HS-5 (cell line): ENCODE measurements at regions not wholly inside any gene's neighbourhood (a gene's known extent, or its start where the extent isn't known, plus 50 kb on each side); places are given as distances from the start of the nearest gene placed in this dataset.
A peak's percentile ranks its signal among the peaks of the same experiment; 100 is the strongest.
"Not testable (repeated sequence)": the region's sequence is repeated elsewhere in the genome, so short reads cannot be mapped to it uniquely, and the experiment has no call there.

Source experiments
- DNase-seq: peaks from one replicate; pipeline ENCODE4 v3.0.0-alpha.2; 2012; ENCODE audit warnings: low read depth

DNA sequence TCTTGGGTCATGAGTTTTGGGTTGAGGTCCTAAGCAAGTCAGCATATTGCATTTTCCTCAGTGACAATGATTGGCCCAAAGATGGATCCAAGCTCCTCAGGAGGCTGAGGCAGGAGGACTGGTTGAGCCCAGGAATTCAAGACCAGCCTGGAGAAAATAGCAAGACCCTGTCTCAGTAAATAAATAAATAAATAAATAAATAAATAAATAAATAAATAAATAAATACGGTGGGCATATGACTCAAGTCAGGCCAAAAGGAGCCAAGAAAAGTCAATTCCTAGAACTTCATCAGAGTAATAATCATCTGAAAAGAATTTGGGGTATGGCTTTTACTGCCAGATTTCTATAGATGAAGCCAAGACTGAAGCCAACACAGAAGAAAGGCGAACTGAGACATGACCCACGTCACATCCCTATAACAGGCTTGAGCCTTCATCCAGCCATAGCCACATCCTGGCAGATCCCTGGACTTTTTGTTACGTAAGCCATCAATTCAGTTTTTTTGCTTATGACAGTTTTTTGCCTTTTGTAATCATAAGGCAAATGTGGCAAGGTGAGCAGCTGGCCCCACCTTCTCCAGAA lies 88.5 kb upstream of the NFASC start:
- peak; percentile 85 for DNase-seq

DNA sequence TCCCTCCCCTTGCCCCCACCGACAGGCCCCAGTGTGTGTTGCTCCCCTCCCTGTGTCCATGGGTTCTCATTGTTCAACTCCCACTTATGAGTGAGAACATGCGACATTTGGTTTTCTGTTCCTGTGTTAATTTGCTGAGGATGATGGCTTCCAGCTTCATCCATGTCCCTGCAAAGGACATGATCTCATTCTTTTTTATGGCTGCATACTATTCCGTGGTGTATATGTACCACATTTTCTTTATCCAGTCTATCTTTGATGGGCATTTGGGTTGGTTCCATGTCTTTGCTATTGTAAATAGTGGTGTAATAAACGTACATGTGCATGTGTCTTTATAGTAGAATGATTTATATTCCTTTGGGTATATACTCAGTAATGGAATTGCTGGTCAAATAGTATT lies 85.6 kb upstream of the NFASC start:
- not testable (repeated sequence) for DNase-seq

DNA sequence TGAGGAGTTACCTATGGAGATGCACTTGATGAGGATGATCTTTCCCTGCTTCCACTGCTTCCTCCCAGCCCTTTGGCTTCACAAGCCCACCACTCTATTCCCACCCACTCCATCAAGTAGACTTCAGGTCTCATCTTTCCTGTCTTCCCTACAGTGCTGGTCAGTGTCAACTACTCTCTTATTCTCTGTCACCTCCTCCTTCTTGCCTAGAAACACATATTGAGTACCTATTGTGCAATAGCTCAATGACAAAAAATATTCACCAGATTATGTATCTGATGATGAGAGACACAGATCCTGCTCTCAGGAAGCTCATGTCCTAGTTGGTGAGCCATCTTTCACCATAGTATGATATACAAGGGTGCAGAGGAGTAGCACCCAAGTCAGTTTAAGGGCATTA lies 82.2 kb upstream of the NFASC start:
- no peak for DNase-seq

DNA sequence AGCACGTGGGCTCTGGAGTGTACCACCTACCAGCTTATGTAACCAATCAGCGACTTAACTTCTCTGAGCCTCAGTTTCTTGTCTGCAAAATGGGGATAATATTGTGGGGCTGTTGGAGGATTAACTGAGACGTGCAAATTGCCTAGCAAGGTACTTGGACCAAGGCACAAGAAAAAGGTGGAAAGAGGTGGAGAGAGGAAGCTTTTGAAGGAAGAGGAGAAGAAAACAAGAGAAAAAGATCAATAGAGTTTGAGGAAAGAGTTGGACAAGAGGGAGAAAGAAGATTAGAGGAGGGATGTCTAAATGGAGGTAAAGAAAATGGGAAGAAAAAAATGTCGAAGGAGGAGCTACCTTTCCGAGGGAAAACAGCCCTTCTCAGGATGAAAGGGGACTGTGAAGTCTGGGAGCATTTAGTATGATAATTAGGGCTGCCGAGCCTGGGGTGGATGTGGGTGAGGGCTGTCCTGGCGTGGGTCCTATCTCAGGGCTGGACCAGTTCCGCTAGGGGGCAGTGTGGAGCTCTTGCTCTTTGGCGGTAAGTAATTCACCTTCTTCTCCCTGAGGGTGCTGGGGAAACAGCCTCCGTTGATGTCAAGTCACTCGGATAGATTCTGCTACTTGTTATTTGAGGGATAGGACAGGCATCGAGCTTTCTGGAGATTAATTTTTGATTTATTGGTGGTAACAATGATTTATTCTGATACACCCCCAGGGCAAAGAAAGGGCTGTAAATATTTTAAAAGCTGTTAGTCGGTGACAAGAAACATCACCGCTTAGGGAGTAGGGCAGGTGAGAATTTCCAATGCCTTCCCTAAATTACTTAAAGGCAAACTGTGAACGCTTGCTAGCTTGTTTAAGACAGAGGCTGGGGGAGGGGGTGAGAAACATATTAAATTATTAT lies 79.0 kb upstream of the NFASC start:
- no peak for DNase-seq

DNA sequence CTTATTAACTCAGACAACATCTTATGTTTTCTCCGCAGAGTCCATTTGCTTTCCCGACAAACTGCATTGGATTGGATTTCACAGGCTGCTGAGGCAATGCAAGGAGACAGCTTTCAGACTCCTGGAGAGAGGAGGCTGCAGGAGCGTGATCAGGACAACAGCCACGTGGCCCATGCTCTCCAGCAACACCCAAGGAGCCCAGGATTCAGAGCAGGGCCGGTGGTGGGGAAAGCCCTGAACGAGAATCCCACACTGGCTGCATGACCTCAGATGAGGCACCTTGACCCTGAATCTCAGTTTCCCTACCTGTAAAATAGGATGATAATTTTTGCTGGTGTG lies 78.3 kb upstream of the NFASC start:
- no peak for DNase-seq

DNA sequence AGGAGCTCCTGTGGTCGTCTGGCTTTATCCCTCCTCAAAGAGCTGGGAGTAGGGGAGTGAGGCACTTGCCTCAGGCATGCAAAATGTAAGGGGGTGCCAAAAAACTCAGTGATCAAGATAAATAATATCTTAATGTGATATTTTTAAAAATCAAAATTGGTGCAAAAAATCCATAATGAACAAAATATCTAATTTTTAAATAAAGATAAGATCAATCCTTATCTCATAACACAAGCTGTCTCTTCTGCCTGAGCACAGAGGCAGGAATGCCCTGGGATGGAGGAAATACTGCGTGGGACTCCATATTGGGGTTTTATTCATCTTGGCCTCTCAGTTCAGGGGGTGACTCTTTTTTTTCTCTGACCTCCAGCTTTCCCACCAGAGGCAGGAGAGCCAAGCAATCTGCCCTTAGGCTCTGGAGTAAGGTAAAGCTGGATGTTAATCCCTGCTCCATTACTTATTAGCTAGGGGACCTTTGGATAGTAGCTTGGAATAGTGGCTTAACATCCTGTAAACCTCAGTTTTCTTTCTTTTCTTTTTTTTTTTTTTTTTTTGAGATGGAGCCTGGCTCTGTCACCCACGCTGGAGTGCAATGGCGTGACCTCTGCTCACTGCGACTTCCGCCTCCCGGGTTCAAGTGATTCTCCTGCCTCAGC lies 77.3 kb upstream of the NFASC start:
- no peak for DNase-seq

DNA sequence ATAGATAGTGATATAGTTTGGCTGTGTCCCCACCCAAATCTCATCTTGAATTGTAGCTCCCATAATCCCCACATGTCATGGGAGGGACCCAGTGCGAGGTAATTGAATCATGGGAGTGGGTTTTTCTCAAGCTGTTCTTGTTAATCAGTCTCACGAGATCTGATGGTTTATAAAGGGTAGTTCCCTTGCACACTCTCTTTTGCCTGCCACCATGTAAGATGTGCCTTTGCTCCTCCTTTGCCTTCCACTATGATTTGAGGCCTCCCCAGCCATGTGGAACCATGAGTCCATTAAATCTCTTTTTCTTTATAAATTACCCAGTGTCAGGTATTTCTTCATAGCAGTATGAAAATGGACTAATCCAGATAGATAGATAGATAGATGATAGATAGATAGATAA lies 73.8 kb upstream of the NFASC start:
- DNase-seq, result not testable (repeated sequence)

DNA sequence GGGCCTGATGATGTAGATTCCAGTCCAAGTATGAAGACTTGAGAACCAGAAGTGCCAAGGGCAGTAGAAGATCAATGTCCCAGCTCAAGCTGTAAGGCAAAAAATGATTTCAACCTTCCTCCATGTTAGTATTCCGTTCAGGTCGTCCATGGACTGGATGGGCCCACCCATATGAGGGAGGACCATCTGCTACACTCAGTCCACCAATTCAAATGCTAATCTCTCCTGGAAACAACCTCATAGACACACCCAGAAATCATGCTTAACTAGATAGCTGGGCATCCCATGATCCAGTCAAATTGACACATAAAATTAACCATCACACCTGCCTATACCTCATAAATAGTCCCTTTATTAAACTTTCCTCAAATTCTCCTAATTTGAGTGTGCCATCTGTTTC lies 73.3 kb upstream of the NFASC start:
- no peak for DNase-seq

DNA sequence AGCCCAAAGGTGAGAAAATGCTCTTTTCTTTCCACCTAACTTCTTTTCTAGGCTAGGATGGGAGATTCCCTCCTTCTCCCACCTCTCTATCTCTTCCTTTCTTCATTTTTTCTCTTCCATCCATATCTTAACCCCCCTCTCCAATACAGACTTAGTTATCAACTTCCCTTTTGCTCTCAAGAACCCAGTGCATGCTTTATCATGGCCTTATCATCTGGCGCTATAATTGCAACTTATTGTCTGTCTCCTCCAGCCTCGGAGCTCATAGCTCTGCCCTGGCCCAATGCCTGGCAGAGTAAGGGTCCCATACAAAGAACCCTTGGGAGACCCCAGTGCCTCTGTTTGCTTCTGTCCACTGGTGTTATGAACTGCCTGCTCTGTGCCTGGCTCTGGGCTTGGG lies 71.0 kb upstream of the NFASC start:
- no peak for DNase-seq

DNA sequence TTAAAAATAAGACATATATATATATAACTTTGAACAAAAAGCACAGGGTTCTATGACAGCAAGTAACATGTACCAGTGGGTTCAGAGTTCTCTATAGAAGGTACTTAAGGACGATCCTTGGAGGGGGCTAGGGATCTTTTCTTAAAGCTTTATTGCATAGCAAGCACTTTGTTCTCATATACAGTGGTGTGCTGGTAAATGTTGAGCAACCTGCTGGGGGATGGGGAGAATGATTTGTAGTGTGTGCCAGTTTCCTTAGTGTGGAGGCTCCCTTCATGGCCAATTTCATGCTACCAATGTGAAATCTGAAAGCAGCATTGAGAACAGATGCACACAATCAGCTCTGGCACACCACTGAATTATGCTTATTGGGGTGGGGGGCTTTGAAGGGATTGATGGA lies 69.5 kb upstream of the NFASC start:
- DNase-seq, result no peak

DNA sequence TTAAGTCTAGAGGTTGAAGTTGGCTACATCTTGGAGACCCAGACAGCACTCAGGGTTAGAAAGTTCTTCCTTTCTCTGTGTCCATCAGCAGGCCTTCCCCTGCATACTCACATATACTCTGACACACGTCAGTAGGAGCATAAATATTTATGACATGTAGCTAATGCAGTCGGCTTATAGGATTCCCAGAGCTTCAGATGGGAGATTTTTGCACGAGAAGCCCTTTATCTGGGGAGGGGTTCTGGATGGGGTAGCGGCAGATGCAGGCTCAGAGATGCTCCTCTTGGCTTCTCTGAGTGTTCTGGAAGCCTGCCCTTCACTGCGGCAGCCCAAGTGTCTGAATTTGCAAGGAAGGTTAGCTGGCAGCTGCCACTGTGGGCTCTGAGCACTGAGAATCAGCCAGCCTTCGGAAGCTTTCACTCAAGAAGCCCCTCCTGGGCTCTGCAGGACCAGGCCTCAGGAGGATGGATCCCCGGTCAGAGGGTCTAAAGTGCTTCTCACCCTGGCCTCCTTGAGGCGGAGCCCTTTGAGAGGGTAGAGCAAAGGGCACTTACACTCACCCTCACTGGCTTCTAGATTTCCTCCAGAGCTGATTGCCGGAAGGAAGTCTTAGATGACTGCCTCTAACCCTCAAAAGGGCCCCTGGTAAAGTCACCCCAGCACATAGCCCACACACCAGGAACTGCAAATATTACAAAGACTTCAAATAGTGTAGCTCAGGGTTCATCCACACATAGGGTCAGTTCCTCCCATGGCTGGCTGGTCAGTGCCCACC lies 68.1 kb upstream of the NFASC start:
- no peak for DNase-seq

DNA sequence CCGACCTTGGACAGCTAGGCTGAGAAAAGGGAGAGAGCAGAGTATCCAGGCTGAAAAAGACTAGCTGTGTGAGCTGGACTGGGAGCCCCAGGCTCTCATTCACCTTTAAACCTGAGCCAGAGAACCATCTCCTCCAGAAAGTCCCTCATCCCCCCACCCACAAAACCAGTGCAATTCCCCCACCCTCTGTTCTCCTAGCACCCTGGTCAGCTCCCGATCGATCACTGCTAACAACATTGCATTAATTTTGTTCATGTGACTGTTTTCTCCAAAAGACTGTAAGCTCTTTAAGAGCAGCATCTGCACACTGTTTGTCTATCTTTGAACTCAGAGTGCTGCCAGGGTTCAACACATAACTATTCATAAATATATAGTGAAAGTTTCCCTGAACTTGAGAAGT lies 67.1 kb upstream of the NFASC start:
- no peak for DNase-seq

DNA sequence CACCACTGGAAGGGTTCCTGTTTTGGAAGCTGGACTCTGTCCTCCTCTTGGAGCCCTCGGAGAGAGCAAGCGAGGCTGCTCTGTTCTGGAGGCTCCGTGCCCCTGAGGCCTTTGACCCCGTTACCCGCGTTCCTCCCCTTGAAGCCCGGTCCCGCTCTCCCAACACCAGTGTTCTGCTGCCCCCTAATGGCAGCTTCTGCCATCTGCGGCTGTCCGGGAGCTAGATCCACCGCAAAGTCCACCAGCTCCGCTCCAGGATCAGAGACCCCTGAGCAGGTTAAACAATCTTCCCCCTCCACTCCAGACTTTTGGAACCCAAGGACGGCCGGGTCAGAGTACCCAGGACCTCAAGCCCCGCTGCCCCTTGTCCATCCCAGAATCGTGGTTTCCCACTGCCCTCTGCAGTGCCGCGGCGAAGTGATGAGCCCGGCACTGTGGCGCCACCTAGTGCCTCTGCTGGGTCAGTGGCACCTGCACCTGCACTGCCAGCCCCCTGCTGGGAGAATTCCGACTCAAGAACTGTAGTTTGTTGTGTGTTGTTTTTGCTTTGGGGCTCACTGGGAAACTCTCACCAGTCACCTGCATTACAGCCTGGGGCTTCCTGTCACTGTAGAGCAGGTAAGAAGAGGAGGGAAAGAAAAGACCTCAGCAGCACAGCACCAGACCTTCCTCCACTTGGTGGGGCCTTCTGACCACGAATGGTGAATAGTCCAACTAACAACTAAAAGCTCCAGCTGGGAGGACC lies 63.5 kb upstream of the NFASC start:
- peak; percentile 59 for DNase-seq

DNA sequence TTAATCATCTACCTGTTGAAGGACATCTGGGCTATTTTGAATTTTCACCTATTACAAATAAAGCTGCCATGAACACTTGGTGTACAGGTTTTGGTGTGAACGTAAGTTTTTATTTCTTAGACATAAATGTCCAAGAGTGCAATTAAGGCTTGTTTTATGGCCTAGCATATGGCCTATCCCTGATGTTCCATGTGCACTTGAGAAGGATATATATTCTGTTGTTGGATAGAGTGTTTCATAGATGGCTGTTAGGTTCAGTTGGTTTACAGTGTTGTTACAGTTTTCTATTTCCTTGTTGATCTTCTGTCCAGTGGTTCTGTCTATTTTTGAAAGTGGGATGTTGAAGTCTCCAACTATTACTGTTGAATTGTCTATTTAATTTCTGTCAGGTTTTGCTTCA lies 61.2 kb upstream of the NFASC start:
- DNase-seq, result no peak

DNA sequence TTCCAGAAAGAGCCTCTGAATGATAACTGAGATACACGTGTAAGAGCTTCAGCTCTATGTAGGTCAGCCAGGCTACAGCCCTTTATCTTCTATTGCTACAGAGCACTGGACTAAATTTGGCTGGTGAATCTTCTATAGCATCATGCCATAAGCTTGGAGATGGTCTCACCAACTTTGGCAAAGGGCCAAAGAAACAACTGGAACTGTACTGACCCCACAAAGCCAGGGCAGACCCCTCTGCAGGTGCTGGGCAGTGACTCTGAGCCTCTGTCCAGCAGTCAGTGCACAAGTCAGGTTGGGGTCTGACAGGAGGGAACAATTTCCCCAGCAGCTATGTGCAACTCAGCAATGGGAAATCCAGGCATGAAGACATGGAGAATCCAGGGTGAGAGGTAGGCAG lies 57.8 kb upstream of the NFASC start:
- DNase-seq, result no peak

DNA sequence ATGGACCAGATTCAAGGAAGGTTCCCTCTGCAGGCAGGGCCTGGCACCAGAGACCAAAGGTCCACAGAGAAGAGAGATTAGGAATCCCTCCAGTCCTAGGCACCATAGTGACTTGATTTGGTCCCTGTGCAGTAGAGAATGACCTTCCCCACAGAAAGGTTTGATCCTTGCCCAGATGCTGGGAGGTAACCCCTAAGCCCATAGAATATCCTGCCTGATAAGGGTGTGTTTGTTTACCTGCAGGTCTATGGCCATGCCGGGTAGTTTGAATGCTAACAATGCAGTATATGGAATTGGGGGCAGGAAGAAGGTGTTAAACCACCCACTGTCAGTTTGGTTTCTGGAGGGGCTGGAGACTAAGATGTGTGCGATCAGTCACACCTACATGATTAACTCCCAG lies 57.1 kb upstream of the NFASC start:
- DNase-seq, result no peak

DNA sequence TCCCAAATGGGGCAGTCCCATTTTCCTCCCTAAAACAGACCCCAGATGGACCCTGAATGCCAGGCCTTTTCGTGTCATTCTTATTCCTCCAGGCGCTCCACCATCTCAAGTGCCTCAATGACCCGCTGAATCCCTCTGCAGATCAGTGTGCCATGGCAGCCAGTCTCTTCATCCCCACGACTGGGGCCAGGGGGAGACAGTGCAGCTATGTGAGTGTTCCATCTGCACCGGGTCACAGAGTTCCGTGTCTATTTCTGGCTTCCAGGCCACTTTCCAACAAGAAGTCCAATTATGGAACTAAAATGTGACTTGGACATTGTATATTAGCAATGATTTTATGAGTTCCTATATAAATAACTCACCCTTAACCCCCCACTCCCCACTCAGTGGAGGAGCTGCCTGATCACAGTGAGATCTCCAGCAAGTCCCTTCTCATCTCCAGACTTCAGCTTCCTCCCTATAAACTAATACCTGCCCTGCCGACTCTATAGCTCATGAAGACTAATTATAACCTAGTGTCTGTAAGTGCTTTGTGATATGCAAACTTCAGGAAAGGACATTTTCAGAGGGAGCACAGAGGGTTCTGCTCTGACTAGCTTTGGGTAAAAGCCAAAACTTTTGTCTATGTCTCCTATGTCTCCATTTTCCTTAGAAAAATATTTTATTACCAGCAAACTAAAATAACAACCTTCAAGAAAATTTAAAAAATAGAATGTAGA lies 56.3 kb upstream of the NFASC start:
- no peak for DNase-seq

DNA sequence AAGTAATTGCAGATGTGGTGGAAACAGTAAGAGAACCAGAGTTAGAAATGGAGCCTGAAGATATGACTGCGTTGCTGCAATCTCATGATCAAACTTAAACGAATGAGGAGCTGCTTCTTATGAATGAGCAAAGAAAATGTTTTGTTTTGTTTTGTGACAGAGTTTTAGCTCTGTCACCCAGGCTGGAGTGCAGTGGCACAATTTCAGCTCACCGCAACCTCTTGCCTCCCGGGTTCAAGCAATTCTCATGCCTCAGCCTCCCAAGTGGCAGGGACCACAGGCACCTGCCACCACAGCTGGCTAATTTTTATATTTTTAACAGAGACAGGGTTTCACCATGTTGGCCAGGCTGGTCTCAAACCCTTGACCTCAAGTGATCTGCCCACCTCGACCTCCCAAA lies 53.3 kb upstream of the NFASC start:
- DNase-seq, result no peak

DNA sequence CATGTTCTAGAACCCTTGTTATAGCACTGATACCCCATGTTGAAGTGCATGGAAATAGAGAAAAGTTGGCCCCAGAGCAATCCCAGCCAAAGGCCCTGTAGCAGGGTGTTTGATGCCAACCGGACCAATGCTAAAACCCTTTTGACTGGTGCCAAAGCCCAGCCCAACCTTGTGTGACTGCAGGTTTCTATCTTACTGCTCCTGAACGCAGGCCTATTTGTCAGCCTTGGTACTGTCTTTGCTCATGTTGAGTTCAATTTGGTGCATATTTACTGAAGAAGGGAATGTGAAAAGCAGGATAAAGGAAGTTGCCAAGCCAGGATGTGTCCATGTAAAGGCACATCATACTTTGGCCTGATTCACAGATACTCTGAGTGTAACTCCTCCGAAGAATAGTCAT lies 51.7 kb upstream of the NFASC start:
- no peak for DNase-seq

DNA sequence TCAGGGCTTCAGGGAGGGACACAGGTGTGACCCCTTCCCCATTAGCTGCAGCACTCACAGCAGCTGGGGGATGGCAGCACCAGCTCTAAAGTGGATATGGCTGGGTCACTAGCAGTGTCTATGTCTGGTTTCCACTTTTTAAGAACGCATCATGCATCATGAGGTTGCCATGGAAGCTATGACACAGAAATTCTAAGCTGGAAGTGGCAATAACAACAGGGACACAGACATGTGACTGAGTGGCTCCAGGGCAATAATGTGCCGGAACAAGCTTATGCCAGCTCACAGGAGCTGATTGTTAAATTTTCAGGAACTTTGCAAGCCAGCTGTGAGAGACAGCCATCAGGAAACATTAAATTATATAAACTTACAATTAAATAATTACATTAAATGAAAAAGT lies 51.2 kb upstream of the NFASC start:
- no peak for DNase-seq
